Uterus (tissue), 3 donors: ENCODE measurements at regions not wholly inside any gene's neighbourhood (a gene's known extent, or its start where the extent isn't known, plus 50 kb on each side); places are given as distances from the start of the nearest gene placed in this dataset.

Experiments used
- DNase-seq, 2 donors: peaks; one replicate each; pipeline ENCODE4 v3.0.0-alpha.2; 2019 to 2020
- H3K27ac ChIP-seq, 2 donors: fragments of 200-600 bp; sonication (generic); 1 replicate in 1 of 2; 2 replicates in 1 of 2; pipeline ENCODE4 v1.5.1; 2016 to 2018
- H3K27me3 ChIP-seq, 2 donors: fragments of 200-600 bp; sonication (generic); one replicate each; pipeline ENCODE4 v1.5.1; 2018 to 2019; ENCODE audit warnings: control low read depth in 1 of 2
- H3K36me3 ChIP-seq, 2 donors: fragments of 200-600 bp; sonication (generic); one replicate each; pipeline ENCODE4 v1.5.1; 2019; ENCODE audit warnings: control low read depth in 1 of 2
- H3K4me1 ChIP-seq, 2 donors: fragments of 200-600 bp; sonication (generic); one replicate each; pipeline ENCODE4 v1.5.1; 2018 to 2019; ENCODE audit warnings: control low read depth in 1 of 2
- H3K4me3 ChIP-seq, 2 donors: fragments of 200-600 bp; sonication (generic); 1 replicate in 1 of 2; 2 replicates in 1 of 2; pipeline ENCODE4 v1.5.1; 2018 to 2019; ENCODE audit warnings: mild to moderate bottlenecking in 1 of 2
- H3K9me3 ChIP-seq, 2 donors: fragments of 200-600 bp; sonication (generic); one replicate each; pipeline ENCODE4 v1.5.1; 2019; ENCODE audit warnings: control low read depth in 1 of 2
- POLR2A ChIP-seq, 2 donors: fragments of 450-650 bp; IDR thresholded peaks; one replicate each; pipeline ENCODE4 v1.6.1; 2016; ENCODE audit warnings: antibody characterized with exemption in 2 of 2, mild to moderate bottlenecking in 1 of 2, moderate library complexity in 1 of 2
- intact Hi-C: fragments of 100-400 bp; cut with DNase I; formaldehyde crosslinking; loops from one replicate; pipeline ENCODE4 v1.15.1; 2023; ENCODE audit warnings: low total_unique reads
- TF ChIP-seq, protein P1 (sequence below), 4 experiments: fragments of 200-600 bp in 2 of 4; fragments of 450-650 bp in 2 of 4; sonication (generic) in 2 of 4; IDR thresholded peaks; one replicate each; pipeline ENCODE4 v1.5.1; 2016 to 2019; ENCODE audit warnings: antibody characterized with exemption in 4 of 4, mild to moderate bottlenecking in 2 of 4, moderate library complexity in 1 of 4
- donor health status: DM: yes; HTN: yes; CAD: no.

DNA sequence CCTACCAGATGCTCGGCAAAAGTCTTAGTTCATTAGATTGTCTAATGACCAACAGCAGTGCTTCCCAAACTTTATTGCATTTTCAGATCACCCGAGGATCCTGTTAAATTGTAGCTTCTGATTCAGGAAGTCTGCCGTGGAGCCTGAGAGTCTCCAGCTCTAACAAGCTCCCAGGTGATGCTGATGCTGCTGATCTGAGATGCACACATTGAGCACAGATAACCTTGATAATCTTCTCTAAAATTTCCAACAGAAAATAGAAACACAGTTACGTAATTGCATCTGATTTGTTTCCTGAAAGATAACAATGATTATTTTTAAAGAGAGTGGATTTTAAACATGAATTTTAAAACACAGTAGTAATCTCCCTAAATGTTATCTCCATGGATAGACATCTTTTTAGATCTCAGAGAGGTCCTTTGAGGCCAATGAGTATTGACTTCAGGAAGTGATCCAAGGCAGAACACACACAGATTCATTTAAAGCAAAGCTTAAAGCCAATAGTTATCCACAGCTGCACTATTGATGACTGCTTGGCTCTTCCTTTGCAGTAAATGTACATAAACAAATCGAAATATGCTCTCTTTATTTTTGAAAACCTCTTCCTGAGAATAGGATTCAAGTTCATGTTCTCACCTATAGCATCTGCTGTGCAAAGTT, 122.8 kb upstream of the TNPO1 start:
- H3K27me3 ChIP-seq, result no peaks in the 10 kb centered on the region
- no peak for TF ChIP-seq POLR2A (IDR thresholded peaks at IDR 0.05)
- TF ChIP-seq, protein P1, sequence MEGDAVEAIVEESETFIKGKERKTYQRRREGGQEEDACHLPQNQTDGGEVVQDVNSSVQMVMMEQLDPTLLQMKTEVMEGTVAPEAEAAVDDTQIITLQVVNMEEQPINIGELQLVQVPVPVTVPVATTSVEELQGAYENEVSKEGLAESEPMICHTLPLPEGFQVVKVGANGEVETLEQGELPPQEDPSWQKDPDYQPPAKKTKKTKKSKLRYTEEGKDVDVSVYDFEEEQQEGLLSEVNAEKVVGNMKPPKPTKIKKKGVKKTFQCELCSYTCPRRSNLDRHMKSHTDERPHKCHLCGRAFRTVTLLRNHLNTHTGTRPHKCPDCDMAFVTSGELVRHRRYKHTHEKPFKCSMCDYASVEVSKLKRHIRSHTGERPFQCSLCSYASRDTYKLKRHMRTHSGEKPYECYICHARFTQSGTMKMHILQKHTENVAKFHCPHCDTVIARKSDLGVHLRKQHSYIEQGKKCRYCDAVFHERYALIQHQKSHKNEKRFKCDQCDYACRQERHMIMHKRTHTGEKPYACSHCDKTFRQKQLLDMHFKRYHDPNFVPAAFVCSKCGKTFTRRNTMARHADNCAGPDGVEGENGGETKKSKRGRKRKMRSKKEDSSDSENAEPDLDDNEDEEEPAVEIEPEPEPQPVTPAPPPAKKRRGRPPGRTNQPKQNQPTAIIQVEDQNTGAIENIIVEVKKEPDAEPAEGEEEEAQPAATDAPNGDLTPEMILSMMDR (IDR thresholded peaks at IDR 0.05), result no peak
- no peaks in the 10 kb centered on the region for H3K9me3 ChIP-seq
- no peak overlapping the region for H3K27ac ChIP-seq
- no peaks in the 10 kb centered on the region for H3K4me1 ChIP-seq
- H3K36me3 ChIP-seq, result no peaks in the 10 kb centered on the region
- intact Hi-C loops, result no loop called here
- H3K4me3 ChIP-seq, result no peak overlapping the region
- DNase-seq, result no peak

DNA sequence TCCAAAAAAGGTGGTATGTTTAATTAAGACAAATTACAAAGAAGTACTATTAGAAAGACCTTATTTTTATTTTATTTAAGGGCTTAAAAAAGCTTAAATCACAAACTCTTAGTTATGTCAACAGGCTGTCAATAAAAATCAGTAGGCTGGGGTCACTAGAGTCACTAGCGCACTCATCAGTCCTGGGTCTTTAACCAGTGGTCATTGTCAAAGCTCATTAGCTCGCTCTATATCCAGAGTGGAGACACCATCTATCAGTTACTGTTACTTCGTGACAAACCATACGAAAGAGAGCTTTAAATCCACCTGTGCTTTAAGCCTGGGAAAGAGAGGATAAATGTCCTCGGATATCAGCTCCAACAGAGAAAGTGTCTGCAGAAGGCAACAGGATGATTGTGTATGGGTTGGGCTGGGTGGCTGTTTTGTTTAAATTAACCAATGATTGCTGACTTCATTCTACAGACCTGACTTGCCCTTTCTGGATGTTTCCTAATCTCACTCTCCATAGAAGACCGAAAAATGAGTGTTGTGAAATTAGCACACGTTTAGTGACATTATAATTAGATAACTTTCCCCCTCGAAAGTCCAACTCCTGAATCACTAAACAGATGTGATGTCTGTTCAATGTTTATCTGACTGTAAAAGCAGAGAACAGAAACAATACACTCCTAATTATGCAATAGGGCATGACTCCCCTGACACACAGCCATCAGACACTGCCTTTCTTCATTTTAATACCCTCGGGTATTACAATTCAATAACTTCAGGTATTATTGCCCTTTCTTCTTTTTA, 123.6 kb upstream of the TNPO1 start:
- H3K4me3 ChIP-seq, result no peak overlapping the region
- no peaks in the 10 kb centered on the region for H3K9me3 ChIP-seq
- no peaks in the 10 kb centered on the region for H3K36me3 ChIP-seq
- no peaks in the 10 kb centered on the region for H3K4me1 ChIP-seq
- intact Hi-C loops, result no loop called here
- no peak overlapping the region for H3K27ac ChIP-seq
- TF ChIP-seq, protein P1 (IDR thresholded peaks at IDR 0.05), result no peak
- TF ChIP-seq POLR2A (IDR thresholded peaks at IDR 0.05), result no peak
- peak; percentile 29 to 49 for DNase-seq
- H3K27me3 ChIP-seq, result no peaks in the 10 kb centered on the region

DNA sequence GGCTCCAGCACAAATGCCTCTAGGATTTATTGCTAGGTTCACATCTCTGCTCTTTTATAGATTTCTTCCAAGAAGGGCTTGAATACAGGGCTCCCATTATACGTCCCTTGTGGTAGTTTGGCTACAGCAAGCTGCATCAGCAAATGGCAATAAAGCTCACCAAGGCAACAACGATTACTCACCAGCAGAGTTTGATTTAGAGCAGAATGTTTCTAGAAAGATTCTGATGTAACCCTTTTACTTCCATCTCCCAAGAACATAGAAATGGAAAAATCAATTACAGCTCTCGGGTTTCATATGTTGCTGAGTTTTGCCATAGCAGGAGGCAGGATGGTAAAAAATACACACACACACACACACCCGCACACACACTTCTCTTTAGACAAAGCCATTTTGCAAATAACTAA, 124.2 kb upstream of the TNPO1 start:
- TF ChIP-seq POLR2A (IDR thresholded peaks at IDR 0.05), result no peak
- TF ChIP-seq, protein P1 (IDR thresholded peaks at IDR 0.05), result no peak
- no peak overlapping the region for H3K4me3 ChIP-seq
- H3K36me3 ChIP-seq, result no peaks in the 10 kb centered on the region
- no peak for DNase-seq
- intact Hi-C loops, result no loop called here
- no peaks in the 10 kb centered on the region for H3K9me3 ChIP-seq
- no peaks in the 10 kb centered on the region for H3K4me1 ChIP-seq
- no peaks in the 10 kb centered on the region for H3K27me3 ChIP-seq
- H3K27ac ChIP-seq, result no peak overlapping the region

DNA sequence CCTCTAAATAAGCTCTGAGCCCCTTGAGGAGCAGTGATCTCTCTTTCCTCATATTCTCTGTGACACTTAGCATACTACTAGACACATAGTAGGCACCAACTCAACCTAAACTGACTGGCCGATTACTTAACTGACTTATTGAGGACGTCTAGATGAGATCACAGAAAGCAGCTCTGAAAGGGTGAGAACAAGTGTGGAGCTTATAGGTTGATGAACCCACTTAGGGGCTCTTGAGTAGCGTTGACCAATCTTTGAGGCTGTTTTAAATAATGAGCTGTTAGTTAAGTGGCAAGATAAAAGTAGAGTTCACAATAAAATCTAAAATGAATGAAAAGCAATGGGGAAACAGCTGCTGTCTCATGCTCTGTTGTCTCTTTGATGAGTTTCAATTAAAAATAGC, 124.7 kb upstream of the TNPO1 start:
- TF ChIP-seq POLR2A (IDR thresholded peaks at IDR 0.05), result no peak
- Histone ChIP-seq H3K9me3 (no peaks in the 10 kb centered on the region), H3K36me3 (no peaks in the 10 kb centered on the region), H3K27me3 (no peaks in the 10 kb centered on the region), H3K4me1 (no peaks in the 10 kb centered on the region), H3K4me3 (no peak overlapping the region), H3K27ac (no peak overlapping the region)
- DNase-seq, result no peak
- intact Hi-C loops, result no loop called here

DNA sequence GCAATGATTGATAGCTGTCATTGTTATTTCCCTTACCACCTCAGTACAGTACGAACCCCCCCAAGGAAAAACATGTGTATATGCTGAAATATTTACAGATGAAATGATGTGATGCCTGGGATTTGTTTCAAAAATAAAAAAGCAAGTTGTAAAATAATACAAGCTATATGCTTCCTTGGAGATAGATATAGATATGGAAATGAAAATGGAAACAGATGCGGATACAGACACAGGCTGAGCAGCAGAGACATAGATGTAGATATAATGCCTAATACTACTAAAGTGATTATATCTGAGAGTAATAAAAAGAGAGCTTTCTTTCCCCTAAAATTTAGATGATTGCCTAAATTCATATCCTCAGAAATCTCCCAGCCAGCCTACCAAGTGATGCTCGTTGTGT, 127.5 kb upstream of the TNPO1 start:
- intact Hi-C loops, result no loop called here
- H3K27me3 ChIP-seq, result no peaks in the 10 kb centered on the region

More for the DNA sequence above, 127.5 kb upstream of the TNPO1 start:
- Histone ChIP-seq H3K27ac (no peak overlapping the region), H3K9me3 (no peaks in the 10 kb centered on the region), H3K36me3 (no peaks in the 10 kb centered on the region), H3K4me3 (no peak overlapping the region), H3K4me1 (no peaks in the 10 kb centered on the region)
- TF ChIP-seq, protein P1 (IDR thresholded peaks at IDR 0.05), result no peak
- no peak for TF ChIP-seq POLR2A (IDR thresholded peaks at IDR 0.05)
- DNase-seq, result no peak
